NCI-H1930 (cell line): ENCODE measurements at regions not wholly inside any gene's neighbourhood (a gene's known extent, or its start where the extent isn't known, plus 50 kb on each side); places are given as distances from the start of the nearest gene placed in this dataset.
"Not testable (repeated sequence)": the region's sequence is repeated elsewhere in the genome, so short reads cannot be mapped to it uniquely, and the experiment has no call there.

Experiments
- DNase-seq, 2 experiments: peaks; one replicate each; lab custom pipeline; 2025; lab: John Stamatoyannopoulos, UW

DNA sequence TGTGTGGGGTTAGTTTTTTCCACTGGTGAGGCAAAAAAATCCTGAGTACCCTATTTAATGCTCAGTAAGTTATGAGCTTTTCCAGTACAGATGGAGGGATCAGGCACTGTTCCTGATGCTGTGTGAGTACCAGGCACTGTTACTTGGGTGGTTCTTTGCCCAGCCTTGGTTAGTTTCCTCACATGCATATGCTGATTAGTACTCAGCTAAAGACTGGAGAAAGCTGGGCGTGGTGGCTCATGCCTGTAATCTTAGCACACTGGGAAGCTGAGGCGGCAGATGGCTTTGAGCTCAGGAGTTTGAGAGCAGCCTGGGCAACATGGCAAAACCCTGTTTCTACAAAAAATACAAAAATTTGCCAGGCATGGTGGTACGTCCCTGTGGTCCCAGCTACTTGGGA is 210.3 kb upstream of the SGO1 start:
- no peak for DNase-seq

DNA sequence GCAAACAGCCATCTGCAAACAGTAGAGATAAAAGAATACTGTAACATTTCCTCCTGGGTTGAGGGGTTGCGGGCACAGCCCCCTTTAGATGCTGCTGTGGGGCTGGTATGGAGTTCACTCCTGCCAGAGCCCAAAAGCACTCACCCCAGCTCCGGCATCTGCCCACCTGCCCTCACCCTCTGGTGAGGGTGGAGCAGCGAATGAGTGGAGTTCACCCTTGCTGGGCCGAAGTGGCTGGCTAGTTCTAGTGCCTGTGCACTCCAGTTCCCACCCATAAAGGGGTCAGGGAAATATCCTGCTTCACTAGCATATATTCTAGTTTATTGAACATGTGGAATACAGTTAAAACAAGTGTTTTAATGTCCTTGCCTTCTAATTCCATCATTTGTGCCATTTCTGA is 209.7 kb upstream of the SGO1 start:
- DNase-seq: no peak

DNA sequence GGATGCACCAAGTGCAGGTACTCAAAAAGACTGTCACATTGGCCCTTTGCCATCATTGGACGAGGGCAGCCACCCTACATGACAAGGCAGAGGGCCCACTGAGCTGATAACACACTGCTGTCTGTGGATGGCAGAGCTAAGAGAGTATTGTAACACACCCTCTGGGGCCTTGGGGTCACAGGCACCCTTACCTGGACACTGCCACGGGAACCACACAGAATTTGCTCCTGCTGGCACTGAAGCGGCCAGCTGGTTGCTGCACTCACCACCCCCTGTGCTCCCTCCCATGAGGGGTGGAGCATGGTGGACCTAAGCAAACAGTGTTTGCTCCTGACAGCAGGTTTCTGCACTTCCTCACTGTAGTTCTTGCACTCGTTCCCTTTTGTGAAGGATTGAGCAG is 208.2 kb upstream of the SGO1 start:
- no peak for DNase-seq

DNA sequence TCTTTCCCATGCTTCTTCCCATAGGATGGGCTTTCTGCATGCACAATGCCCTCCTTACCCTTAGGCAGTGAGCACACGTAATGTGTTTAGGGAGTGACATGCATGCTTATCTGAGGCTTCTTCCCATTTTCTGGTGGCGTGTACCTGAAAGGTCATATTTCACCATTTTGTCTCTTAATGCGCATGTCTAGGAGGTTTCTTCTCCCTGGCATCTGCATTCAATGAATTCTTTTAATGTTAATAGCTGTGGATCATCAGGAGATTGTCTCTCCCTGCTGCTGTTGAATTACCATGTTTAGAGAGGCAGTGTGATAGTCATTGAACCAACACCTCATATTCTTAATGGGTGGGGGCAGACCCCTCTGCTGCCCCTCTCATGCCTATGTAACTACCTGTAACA is 205.6 kb upstream of the SGO1 start:
- no peak for DNase-seq

DNA sequence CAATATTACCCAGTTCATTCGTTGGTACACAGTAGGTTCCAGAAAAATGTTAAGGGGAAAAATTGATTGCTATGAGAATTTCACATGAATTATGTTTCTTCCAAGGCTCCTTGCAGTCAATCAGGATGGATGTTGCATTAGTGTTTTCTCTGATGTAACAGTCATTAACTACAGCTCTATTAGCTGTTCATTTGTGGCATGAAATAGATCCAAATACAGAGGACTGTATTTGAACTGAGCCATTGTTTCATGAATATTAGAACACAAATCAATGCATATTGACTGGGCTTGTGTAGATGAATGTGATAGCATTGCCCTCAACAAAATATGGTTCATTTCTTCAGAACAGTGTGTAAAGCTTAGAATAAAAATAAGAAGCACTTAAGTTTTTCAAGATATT is 203.0 kb upstream of the SGO1 start:
- no peak for DNase-seq

DNA sequence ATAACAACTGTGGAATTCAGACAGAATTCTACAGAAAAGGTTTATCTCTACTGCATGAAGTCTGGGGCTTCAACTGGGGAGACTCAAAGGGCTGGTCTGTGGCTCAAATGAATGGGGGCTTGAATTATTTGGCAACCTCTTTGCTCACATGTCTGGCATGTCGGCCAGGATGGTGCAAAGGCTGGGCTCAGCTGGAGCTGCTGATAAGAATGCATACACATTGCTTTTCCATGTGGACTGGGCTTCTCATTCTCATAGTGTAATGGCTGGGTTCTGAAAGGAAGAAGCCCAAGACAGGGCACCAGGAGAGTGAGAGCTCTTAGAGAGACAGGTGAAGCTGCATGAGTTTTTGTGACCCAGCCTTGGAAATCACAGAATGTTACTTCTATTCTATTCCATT is 194.3 kb upstream of the SGO1 start:
- no peak for DNase-seq

DNA sequence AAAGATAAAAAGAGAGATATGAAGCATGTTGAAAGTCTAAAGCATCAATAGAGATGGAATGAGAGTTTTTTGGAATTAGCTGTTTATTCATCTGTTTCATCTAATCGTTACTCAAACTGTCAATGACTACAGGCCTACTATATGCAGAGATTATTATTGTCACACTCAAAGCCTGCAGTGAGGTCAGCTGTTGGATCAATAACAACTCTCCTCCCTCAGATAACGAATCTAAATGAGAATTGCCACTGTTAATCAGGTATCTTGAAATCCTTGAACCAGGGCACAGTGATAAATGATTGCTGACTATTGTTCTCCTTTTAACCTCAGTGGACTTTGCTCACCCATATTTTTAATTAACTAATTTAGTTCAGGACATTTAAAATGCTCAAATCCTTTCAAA is 192.3 kb upstream of the SGO1 start:
- DNase-seq: no peak

DNA sequence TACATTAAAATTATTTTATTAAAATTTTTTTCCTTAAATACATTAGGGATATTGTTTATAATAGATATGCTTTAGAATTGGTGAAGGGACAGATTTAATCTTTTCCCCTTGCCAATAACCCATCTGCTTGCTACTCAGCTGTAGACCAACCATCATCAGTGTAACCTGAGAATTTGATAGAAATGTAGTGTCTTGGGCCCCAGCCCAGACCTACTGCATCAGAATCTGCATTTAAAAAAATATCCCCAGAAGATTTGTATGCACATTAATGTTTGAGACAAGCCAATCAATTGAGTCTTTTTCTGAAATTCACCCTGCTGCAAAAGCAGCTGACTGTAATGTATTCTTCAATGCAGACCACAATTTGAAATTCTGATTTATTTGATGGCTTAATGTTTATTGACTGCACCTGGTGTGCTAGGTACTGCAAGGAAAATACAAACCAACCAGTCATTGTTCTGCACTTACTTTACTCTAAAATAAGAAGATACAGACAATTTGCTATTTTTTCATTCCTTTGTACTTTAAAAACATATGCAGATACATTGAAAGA is 190.7 kb upstream of the SGO1 start:
- DNase-seq: no peak

DNA sequence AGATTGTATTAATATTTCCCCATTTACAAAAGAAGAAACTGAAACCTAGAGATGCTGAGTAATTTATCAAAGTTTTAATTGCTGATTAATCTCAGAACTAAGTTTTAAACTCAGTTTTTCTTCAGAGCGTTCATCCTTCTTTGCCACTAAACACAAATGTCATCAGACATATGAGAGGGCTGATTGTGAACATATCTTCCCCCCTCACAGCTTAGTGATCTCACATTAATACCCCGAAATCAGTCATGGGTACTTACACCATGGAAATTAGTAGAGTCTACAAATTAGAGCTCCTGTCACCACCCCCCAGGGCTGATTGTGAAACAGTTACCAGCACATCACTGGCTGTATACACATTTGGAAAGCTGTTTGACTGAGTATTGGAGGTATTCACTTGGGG is 189.3 kb upstream of the SGO1 start:
- DNase-seq: no peak

DNA sequence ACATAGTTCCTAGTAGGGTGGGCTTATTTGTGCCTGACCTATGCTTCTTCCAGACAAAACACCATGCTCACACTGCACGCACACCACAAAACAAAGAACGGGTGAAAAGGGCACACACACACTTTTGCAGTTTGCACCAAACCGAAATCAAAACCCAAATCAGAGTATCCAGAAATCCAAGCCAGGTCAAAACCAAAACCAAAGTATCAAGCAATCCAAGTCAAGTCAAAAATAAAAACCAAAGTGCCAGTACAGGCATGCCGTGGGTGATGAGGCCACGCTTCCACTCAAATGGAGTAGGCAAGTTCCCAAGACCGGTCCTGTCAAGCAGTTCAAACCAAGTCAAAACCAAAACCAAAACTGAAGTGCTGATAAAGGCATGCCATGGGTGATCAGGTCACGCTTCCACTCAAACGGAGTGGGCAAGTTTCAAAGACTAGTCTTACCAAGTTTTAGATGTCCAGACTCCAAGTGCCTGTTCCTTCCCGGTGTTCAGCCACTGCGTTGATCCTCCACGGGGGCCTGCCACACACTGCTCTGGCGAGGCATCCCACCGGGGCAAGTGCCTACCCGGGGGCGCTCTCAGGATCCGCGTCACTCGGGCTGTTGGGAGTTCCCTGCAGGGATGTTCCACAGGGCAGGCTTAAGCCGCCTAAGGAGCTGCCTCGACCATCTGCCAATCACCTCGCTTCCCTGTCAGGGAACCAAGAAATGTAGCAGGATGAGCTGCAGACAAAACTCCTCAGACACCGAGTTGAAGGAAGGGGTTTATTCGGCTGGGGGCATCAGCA is 184.5 kb upstream of the SGO1 start:
- DNase-seq: not testable (repeated sequence)

DNA sequence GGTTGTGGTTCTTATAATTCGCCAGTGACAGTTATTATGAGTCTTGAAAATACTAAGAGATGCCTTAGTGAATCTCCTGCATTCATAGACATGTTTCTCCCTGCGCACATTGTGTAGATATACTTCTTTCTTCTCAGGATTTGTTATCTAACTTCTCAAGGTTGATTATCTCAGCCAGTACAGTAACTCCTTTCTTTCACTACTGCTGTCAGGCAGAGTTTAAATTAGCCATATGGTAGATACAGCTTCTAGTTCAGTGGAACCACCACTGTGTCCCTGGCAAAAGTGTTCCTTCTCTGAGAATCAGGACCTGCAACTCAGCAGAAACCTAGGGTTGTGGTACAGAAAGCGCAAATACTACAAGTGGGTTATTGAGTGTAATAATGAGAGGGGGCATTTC is 175.0 kb upstream of the SGO1 start:
- DNase-seq: no peak

DNA sequence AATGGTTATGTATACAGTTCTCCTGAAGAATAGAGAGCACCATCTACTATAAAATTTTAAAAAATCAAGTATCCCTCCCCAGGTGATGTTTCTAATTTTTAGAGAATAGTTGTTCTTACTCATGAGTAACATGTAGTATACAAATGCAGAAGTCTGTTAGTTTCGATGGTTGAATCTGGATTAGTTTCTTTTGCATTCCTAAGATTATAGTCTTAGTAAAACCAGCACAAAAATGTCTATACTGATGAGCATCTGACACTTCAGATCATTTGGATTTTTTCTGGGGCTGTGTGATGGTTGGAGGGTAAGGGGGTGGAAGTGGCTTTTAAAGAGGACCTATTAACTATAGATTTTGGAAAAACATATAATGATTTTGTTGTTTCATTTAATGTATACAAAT is 167.3 kb upstream of the SGO1 start:
- no peak for DNase-seq

DNA sequence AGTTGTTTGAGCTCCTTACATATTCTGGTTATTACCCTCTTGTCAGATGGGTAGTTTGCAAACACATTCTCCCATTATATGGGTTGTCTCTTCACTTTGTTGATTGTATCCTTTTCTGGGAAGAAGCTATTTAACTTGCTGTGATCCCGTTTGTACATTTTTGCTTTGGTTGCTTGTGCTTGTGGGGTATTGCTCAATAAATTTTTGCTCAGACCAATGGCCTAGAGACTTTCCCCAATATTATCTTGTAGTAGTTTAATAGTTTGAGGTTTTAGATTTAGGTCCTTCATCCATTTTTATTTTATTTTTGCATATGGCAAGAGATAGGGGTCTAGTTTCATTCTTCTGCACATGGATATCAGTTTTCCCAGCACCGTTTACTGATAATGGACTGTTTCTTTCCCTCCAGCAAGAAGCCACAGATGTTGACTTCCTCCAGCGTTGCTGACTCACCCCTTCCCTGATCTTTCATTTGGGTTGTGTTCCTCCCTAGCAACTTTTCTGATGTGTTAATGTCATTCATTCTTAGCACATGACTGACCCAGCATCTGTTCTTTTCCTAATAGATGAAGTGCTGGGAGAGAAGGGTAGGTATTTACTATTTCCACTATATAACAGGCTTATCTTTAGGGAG is 166.7 kb upstream of the SGO1 start:
- no peak for DNase-seq

DNA sequence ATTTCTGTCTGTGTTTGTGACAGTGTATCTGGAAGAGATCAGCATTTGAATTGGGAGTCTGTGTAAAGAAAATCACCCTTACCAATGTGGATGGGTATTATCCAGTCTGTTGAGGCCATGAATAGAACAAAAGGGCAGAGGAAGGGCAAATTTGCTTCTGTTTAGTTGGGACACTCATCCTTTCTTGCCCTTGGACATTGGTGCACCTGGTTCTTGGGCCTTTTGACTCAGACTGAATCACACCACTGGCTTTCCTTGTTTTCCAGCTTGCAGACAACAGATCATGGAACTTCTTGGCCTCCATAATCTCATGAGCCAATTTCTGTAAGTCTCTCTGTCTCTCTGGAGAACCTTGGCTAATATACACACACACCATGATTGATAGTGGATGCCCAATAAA is 164.4 kb upstream of the SGO1 start:
- no peak for DNase-seq

DNA sequence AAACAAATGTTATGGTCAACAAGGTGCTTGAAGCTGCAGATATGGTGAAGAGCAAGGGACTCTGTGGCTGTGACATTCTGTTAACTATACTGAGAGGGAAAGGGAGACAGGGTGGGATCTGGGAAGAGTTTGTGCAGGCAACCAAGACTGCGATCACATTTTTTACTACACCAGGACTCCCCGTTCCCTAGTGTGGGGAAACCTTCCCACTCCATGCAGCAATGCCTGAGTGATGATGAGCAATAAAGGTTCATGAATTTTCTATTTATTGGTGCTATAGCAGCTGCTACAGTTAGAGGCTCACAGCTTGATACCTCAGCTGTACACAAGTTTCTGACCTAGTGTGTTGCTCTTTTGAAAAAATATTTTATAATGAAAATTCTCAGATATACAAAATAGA is 160.9 kb upstream of the SGO1 start:
- DNase-seq: no peak

DNA sequence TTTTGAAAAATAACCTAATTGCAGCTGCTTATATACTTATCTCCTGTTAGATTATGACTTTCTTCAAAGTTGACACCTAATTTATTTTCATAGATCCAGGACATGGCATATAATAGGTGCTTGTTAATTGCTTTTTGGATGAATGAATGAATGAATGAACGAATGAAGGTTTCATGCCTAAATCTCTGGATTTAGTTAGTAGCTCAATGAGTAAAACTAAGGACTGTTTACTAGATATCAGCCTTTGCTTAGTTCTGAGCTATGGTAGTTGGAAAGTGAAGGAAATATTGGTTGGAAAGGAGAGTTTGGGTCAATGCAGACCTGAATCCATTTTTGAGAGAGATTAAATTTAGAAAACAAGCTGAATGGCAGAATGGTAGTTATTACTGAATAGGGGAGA is 160.4 kb upstream of the SGO1 start:
- no peak for DNase-seq

DNA sequence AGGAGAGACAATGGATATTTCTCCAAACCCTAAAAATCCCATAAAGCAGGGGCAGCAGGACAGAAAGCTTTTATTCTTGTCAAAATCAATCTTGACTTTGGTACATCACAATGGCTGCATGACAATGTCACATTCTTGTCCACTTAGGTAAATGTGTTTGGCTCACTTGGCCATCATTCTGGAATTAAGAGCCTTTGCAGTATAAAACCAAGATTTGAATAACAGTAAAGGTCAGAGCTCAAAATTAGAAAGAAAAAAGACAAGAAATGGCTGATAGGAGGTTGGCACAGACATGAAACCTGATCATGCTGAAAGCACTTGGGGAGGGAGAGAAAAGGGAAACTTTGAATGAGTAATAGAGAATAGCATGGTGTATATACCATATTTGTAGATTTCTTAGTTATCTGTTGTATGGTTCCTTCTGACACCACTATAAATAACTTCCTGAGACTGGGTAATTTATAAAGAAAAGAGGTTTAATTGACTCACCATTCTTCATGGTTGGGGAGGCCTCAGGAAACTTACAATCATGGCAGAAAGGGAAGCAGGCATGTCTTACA is 158.5 kb upstream of the SGO1 start:
- DNase-seq: no peak

DNA sequence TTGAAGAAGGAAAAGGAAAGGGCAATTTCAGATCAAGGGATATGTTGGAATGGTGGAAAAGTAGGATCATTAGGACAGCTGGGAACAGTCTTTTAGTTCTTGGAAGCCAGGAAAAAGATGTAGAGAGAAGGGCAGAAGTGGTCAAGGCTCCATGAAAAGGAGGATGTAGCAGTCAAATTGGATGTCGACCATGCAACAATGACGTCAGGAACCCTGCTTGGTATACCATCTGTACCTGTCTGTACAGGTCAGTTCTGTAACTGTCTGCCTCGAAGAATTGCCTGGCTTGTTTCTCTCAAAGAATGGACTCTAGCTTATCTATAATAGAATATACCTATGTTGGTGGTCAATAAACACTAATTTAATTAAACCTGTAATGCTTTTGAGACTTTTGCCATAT is 157.8 kb upstream of the SGO1 start:
- no peak for DNase-seq

DNA sequence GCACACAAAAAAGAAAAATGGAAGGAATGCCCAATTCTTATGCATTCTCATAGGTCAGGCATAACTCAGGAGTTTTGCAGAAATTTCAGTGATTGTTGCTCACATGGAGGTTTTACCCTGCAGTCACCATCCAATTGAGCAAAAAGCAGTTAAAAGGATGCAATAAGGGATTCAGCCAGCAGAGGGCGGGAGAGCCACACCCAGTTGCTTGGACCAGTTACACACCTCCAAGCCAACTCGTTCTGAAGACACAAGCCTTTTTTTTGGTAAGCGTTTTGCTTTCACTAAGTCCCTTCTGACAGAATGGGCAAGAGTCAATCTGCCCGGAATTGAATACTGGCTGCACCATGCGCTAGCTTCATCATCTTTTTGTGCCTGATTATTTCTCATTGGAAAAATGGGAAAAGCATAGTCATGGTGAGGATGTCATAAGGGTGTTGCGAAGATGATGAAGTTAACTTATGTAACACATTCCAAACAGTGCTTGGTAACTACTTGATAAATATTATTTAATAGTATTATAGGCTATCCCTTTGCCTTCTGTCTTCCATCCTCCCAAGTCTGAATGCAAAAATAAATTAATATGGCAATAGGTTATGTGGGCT is 154.4 kb upstream of the SGO1 start:
- peak; percentile 27 to 32 for DNase-seq

DNA sequence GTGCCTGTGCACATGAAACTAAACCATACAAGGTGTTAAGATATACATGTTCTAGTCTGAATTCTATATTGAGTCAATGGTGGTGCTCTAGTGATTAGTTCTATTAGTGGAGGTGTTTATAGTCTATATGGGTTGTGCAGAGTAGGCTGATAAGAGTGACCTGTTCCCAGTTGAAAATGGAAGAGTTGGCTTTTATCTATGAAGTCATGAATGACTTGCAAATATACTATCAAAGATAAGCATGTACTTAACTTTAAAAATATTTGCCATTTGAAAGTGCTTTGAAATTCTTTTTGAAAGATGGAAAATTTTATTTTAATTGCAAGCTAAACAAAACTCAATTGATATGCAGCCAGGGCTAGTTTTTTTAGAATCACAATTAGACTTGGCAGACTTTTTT is 150.6 kb upstream of the SGO1 start:
- DNase-seq: no peak

DNA sequence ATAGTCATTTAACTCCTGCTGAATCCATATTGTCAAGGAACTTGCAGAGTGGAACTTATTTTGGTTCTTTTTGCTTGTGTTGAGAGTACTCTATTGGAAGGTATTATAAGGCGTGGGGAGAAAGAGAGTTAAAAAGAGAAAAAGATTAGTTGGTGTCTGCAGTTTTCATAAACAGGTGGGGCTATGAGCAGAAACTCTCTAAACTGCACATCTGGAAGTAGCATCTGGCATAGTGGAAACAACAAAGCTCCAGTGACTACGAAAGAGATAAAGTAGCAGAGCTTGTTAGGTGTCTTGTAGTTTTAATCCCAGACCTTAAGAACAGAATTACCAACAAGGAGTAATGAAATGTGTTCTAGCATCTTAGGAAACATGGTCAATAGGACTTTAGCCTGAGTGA is 148.8 kb upstream of the SGO1 start:
- DNase-seq: no peak

DNA sequence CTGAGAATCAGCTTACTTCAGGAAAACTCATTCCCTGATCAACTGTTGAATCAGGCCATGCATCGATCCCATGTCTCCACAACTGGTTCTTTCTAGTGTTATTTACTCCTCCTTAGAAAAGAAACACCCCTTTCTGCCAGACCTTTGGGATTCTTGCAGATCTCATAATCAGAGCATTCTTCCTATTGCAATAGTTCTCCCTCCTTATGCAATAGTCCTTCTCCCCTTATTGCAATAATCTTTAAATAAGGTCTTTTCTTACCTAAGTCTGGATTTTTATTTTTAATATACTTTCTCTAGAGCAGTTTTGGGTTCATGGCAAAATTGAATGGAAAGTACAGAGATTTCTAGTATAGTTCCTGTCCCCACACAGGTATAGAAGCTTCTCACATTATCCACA is 141.9 kb upstream of the SGO1 start:
- no peak for DNase-seq

DNA sequence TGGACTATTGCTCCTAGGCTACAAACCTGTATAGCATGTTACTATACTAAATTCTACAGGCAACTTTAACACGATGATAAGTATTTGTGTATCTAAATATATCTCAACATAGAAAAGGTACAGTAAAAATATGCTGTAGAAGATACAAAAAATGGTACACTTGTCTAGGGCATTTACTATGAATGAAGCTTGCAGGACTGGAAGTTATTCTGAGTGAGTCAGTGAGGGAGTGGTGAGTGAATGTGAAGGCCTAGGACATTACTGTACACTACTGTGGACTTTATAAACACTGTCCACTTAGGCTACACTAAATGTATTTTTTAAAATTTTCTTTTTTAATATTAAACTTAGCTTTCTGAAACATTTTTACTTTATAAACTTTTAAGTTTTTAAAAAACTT is 140.5 kb upstream of the SGO1 start:
- no peak for DNase-seq
